ENCODE measurements at regions not wholly inside any gene's neighbourhood (a gene's known extent, or its start where the extent isn't known, plus 50 kb on each side); places are given as distances from the start of the nearest gene placed in this dataset.

DNA sequence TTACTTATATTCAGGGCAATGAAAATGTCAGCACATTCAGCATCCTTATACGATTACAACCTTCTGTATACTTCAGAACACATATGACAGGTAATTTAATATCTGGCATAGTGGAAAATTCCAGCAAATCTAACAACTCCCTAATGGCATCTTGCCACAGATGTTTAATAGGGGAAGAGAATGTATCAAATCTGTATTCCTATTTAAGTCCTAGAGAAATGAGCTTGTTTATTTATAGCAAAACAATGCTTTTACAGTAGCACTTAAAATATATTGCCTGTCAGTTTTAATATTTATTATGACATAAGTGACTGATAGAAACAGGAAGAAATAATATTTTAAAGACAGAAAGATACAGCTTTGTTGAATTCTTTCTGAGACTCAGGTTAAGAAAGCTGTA is 1101.8 kb upstream of the B3GALT2 start (continued):
- no peak for TF ChIP-seq PRDM15 (CRISPR knock-in tag; IDR thresholded peaks at IDR 0.05)
- TF ChIP-seq SPI1 (IDR thresholded peaks at IDR 0.05; ENCODE audit: borderline replicate concordance, insufficient read depth, low read depth, low read length) = no peak
- TF ChIP-seq, protein P1, sequence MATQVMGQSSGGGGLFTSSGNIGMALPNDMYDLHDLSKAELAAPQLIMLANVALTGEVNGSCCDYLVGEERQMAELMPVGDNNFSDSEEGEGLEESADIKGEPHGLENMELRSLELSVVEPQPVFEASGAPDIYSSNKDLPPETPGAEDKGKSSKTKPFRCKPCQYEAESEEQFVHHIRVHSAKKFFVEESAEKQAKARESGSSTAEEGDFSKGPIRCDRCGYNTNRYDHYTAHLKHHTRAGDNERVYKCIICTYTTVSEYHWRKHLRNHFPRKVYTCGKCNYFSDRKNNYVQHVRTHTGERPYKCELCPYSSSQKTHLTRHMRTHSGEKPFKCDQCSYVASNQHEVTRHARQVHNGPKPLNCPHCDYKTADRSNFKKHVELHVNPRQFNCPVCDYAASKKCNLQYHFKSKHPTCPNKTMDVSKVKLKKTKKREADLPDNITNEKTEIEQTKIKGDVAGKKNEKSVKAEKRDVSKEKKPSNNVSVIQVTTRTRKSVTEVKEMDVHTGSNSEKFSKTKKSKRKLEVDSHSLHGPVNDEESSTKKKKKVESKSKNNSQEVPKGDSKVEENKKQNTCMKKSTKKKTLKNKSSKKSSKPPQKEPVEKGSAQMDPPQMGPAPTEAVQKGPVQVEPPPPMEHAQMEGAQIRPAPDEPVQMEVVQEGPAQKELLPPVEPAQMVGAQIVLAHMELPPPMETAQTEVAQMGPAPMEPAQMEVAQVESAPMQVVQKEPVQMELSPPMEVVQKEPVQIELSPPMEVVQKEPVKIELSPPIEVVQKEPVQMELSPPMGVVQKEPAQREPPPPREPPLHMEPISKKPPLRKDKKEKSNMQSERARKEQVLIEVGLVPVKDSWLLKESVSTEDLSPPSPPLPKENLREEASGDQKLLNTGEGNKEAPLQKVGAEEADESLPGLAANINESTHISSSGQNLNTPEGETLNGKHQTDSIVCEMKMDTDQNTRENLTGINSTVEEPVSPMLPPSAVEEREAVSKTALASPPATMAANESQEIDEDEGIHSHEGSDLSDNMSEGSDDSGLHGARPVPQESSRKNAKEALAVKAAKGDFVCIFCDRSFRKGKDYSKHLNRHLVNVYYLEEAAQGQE (IDR thresholded peaks at IDR 0.05; ENCODE audit: low read depth, low read length) = no peak
- no peak for TF ChIP-seq ETV6 (conservative IDR thresholded peaks at IDR 0.05 in 1 of 2, IDR thresholded peaks at IDR 0.05 in 1 of 2; ENCODE audit: borderline replicate concordance in 1 of 2, low read depth in 1 of 2)
- TF ChIP-seq POU2F2 (IDR thresholded peaks at IDR 0.05; ENCODE audit: borderline replicate concordance, low read depth, low read length) = no peak
